H1 (cell line): ENCODE measurements at regions not wholly inside any gene's neighbourhood (a gene's known extent, or its start where the extent isn't known, plus 50 kb on each side); places are given as distances from the start of the nearest gene placed in this dataset.

Experiments
- CHD2 ChIP-seq: IDR thresholded peaks from 2 replicates; pipeline ENCODE4 v1.6.1; 2012; ENCODE audit warnings: low read length, improper control_type of control experiment
- EZH2 ChIP-seq: fragments of 200-600 bp; sonication (generic); IDR thresholded peaks from 2 replicates; pipeline ENCODE4 v1.7.1; 2012; ENCODE audit warnings: low read depth, mild to moderate bottlenecking, moderate library complexity, low read length, inconsistent platforms; ENCODE audit not compliant: severe bottlenecking
- HDAC6 ChIP-seq: IDR thresholded peaks from one replicate; pipeline ENCODE4 v1.7.1; 2012; ENCODE audit warnings: low read depth, mild to moderate bottlenecking, inconsistent platforms, low read length, moderate library complexity
- KDM1A ChIP-seq: fragments of 200-600, 300-600 bp; sonication (generic); IDR thresholded peaks from 2 replicates; pipeline ENCODE4 v1.7.1; 2016; ENCODE audit warnings: mild to moderate bottlenecking, low read length, borderline replicate concordance
- POLR2A ChIP-seq, 2 experiments: IDR thresholded peaks; 1 replicate in 1 of 2; 2 replicates in 1 of 2; pipeline ENCODE4 v1.6.1; 2011; ENCODE audit warnings: low read depth in 2 of 2, low read length in 2 of 2, mild to moderate bottlenecking in 2 of 2; ENCODE audit errors: control extremely low read depth in 1 of 2
- RFX5 ChIP-seq: IDR thresholded peaks from 2 replicates; pipeline ENCODE4 v1.6.1; 2011; ENCODE audit warnings: low read depth, low read length, improper control_type of control experiment, borderline replicate concordance
- SIN3A ChIP-seq, 2 experiments: IDR thresholded peaks in 1 of 2; conservative IDR thresholded peaks in 1 of 2; 2 replicates each; pipeline ENCODE4 v1.6.1; 2011 to 2012; ENCODE audit warnings: low read length in 2 of 2, improper control_type of control experiment in 1 of 2, low read depth in 1 of 2, mild to moderate bottlenecking in 1 of 2
- TAF1 ChIP-seq: IDR thresholded peaks from 2 replicates; pipeline ENCODE4 v1.6.1; 2011; ENCODE audit warnings: mild to moderate bottlenecking, low read depth, low read length
- YY1 ChIP-seq: IDR thresholded peaks from 2 replicates; pipeline ENCODE4 v1.6.1; 2011; ENCODE audit warnings: low read depth, mild to moderate bottlenecking, low read length
- TF ChIP-seq, protein P1 (sequence below): IDR thresholded peaks from 2 replicates; pipeline ENCODE4 v1.6.1; 2011; ENCODE audit warnings: low read depth, mild to moderate bottlenecking, low read length; ENCODE audit not compliant: insufficient read depth
- TF ChIP-seq, protein P2 (sequence below), 3 experiments: IDR thresholded peaks; 1 replicate in 2 of 3; 2 replicates in 1 of 3; pipeline versions ENCODE4 v1.5.1 to v1.6.1; 2011; ENCODE audit warnings: low read length in 3 of 3, mild to moderate bottlenecking in 3 of 3, inconsistent platforms in 2 of 3, low read depth in 1 of 3, moderate library complexity in 1 of 3; ENCODE audit not compliant: insufficient read depth in 1 of 3; ENCODE audit errors: control extremely low read depth in 1 of 3

DNA sequence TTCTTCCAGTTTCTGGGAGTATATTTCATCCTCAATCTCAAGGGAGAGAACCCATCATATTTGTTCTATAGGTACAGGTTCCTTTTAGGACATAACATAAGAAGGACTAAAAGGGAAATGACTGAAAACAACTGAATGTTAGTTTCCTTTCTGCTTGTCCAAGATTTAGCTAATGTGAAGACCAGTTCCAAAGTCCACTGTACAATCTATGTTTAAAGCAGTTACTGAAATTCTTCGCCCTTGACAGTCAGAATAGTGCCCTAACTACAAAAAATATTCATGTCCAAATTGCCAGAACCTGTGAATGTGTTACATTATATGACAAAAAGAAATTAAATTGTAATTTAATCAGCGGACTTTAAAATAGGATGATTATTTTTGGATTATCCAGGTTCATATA lies 466.3 kb upstream of the SETBP1 start:
- TF ChIP-seq TAF1, result no peak
- TF ChIP-seq POLR2A (IDR thresholded peaks at IDR 0.05; ENCODE audit: control extremely low read depth in 1 of 2, low read depth in 2 of 2, low read length in 2 of 2), result no peak
- TF ChIP-seq RFX5, result no peak
- TF ChIP-seq, protein P1, sequence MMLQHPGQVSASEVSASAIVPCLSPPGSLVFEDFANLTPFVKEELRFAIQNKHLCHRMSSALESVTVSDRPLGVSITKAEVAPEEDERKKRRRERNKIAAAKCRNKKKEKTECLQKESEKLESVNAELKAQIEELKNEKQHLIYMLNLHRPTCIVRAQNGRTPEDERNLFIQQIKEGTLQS, result no peak
- TF ChIP-seq, protein P2, sequence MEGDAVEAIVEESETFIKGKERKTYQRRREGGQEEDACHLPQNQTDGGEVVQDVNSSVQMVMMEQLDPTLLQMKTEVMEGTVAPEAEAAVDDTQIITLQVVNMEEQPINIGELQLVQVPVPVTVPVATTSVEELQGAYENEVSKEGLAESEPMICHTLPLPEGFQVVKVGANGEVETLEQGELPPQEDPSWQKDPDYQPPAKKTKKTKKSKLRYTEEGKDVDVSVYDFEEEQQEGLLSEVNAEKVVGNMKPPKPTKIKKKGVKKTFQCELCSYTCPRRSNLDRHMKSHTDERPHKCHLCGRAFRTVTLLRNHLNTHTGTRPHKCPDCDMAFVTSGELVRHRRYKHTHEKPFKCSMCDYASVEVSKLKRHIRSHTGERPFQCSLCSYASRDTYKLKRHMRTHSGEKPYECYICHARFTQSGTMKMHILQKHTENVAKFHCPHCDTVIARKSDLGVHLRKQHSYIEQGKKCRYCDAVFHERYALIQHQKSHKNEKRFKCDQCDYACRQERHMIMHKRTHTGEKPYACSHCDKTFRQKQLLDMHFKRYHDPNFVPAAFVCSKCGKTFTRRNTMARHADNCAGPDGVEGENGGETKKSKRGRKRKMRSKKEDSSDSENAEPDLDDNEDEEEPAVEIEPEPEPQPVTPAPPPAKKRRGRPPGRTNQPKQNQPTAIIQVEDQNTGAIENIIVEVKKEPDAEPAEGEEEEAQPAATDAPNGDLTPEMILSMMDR (IDR thresholded peaks at IDR 0.05; ENCODE audit: control extremely low read depth in 1 of 3, insufficient read depth in 1 of 3, low read depth in 1 of 3, low read length in 3 of 3), result no peak
- no peak for TF ChIP-seq HDAC6
- no peak for TF ChIP-seq YY1
- no peak for TF ChIP-seq KDM1A
- no peak for TF ChIP-seq EZH2
- TF ChIP-seq SIN3A (conservative IDR thresholded peaks at IDR 0.05 in 1 of 2, IDR thresholded peaks at IDR 0.05 in 1 of 2; ENCODE audit: low read depth in 1 of 2, low read length in 2 of 2), result no peak
- no peak for TF ChIP-seq CHD2
